ENCODE measurements at regions not wholly inside any gene's neighbourhood (a gene's known extent, or its start where the extent isn't known, plus 50 kb on each side); places are given as distances from the start of the nearest gene placed in this dataset.
"Not testable (repeated sequence)": the region's sequence is repeated elsewhere in the genome, so short reads cannot be mapped to it uniquely, and the experiment has no call there.

- DNase-seq: no peak
Observed at GRCh38 chr4:148735432-148736155, 293.4 kb upstream of the NR3C2 start.

- no peak for DNase-seq
Observed at GRCh38 chr4:148730766-148731165, 288.6 kb upstream of the NR3C2 start.

GRCh38 chr4:148730082-148730640 is 287.9 kb upstream of the NR3C2 start:
- no peak for DNase-seq

- no peak for DNase-seq
Observed at GRCh38 chr4:148717988-148718387, 275.8 kb upstream of the NR3C2 start.

- no peak for DNase-seq
Observed at GRCh38 chr4:148716431-148717052, 274.3 kb upstream of the NR3C2 start.

- DNase-seq: no peak
Observed at GRCh38 chr4:148704291-148704690, 262.1 kb upstream of the NR3C2 start.

GRCh38 chr4:148694702-148695101 is 252.5 kb upstream of the NR3C2 start:
- no peak for DNase-seq

GRCh38 chr4:148693913-148694649 is 251.9 kb upstream of the NR3C2 start:
- DNase-seq: no peak

- DNase-seq: no peak
Observed at GRCh38 chr4:148692242-148692641, 250.0 kb upstream of the NR3C2 start.

- DNase-seq: no peak
Observed at GRCh38 chr4:148686449-148686848, 244.2 kb upstream of the NR3C2 start.

GRCh38 chr4:148684638-148685037 is 242.4 kb upstream of the NR3C2 start:
- no peak for DNase-seq

GRCh38 chr4:148680884-148681283 is 238.7 kb upstream of the NR3C2 start:
- DNase-seq: no peak

- no peak for DNase-seq
Observed at GRCh38 chr4:148676344-148676743, 234.1 kb upstream of the NR3C2 start.

- no peak for DNase-seq
Observed at GRCh38 chr4:148674876-148675275, 232.7 kb upstream of the NR3C2 start.

- DNase-seq: no peak
Observed at GRCh38 chr4:148664636-148665035, 222.4 kb upstream of the NR3C2 start.

GRCh38 chr4:148654131-148654530 is 211.9 kb upstream of the NR3C2 start:
- no peak for DNase-seq

GRCh38 chr4:148653681-148654080 is 211.5 kb upstream of the NR3C2 start:
- DNase-seq: no peak

- DNase-seq: no peak
Observed at GRCh38 chr4:148651991-148652390, 209.8 kb upstream of the NR3C2 start.

GRCh38 chr4:148649652-148650331 is 207.6 kb upstream of the NR3C2 start:
- no peak for DNase-seq

- no peak for DNase-seq
Observed at GRCh38 chr4:148643851-148644250, 201.6 kb upstream of the NR3C2 start.

- DNase-seq: no peak
Observed at GRCh38 chr4:148642907-148643306, 200.7 kb upstream of the NR3C2 start.

GRCh38 chr4:148638079-148638478 is 195.9 kb upstream of the NR3C2 start:
- not testable (repeated sequence) for DNase-seq

- not testable (repeated sequence) for DNase-seq
Observed at GRCh38 chr4:148637453-148637852, 195.2 kb upstream of the NR3C2 start.

Measured in CD4-positive, alpha-beta T cell treated with Interferon alpha-2 for 1 hour (primary cell).